GM18861 (cell line): ENCODE measurements at regions not wholly inside any gene's neighbourhood (a gene's known extent, or its start where the extent isn't known, plus 50 kb on each side); places are given as distances from the start of the nearest gene placed in this dataset.

Experiments used
- ATAC-seq: cut with Tn5 transposase; IDR thresholded peaks from one replicate; pipeline ENCODE4 v1.9.1; 2021; ENCODE audit not compliant: unreplicated experiment

DNA sequence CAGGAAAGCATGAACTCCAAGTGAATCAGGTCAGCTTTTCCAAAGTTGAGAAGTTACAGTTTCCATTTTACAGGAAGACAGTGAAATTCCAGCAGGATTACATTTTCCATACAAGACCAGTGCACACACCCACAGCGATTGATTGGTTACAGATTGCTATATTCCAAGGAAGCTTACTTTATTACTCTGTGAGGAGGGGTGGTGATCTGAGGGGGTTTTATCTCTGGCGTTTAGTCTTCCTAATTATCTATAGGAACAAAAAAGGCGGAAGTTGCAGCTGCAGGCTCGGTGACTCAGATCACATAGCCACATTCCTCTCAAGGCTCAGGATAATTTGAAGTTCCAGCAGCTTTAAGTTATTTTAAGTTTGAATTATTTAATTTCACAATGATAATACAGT, 450.4 kb upstream of the NMUR2 start:
- no peak for ATAC-seq

DNA sequence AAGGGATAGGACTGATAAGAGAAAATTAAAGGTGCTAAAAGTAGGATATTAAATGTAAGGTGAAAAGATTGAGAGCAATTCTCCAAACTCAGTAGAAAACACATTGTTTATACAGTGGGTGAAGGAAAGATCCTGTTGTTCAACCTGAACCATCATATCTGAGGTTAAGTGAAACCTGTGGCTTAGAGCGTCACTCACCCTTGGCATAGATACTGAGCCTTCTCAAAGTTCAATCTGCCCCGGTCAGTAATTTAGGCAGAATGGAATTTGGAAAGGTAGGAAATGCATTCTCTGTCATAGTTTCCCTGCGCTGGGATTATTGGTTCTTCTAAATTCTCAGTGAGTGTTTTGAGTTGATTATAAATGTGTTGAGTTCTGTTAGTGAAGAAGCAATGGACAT, 456.2 kb upstream of the NMUR2 start:
- no peak for ATAC-seq

DNA sequence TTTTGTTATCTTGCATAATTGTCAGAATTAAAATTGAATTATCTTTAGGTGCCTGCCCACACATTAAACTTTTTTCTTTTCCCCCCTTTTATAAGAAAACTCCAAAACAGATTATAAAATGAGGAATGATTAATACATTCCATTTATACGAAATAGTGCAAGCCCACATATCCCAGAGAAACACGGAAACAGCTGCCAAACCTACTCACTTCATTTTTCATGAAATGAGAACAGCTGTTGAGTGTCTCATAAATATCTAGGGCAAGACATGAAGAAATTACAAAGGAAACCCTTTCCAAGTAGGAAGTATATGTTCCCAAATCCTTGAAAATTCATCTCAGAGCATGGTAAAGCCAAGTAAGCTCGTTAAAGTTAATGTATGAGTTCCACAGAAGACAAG, 459.4 kb upstream of the NMUR2 start:
- no peak for ATAC-seq

DNA sequence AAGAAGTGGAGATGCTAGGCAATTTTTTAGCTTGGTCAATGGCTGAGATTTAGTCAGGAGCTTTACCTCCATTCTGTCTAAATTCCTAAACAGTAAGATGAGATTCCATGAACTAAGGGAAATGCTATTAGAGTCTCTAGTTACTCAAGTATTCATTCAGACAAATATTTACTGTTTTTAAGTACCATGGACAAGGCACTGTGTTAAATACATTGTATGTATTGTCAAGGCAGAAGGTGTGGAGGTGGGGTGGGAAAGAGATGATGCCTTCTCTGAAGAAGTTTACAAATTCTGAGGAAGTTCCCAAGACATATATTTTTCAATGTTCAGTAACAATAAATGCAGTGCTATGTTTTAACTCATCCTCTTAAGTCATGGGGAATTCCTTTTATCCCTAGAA, 459.9 kb upstream of the NMUR2 start:
- ATAC-seq: no peak

DNA sequence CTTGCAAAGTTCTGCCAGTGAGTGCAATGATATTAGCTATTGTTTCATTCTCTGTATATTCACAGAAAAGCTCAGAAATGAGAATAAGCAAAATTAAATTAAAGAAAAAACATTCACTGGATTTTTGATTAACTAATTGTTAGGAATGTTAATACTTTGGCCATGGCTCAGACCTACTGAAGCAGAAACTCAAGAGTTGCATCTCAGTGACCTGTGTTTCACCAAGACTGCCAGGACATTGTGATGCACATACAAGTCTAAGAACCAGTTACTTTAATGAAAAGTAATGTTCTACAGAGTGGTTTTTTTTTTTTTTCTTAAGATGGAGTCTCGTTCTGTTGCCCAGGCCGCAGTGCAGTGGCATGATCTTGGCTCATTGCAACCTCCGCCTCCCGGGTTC, 464.9 kb upstream of the NMUR2 start:
- no peak for ATAC-seq

DNA sequence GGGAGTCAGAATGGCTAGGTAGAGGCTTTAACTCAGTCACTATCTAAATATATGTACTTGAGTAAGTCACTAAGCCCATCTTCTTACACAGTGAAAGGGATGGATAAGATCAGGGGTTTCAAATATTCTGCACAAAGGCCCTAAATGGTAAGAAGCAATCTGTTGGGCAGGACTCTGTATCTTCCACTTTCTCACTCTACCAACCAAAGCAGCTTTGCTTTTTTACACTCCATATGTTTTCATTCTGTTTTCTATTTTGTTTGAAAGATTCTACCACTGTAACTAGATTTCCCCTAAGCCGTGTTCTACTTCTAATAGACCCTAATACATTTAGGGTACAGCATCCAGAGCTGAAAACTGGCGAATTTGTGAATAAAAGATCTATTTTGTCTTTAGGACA, 477.5 kb upstream of the NMUR2 start:
- ATAC-seq: no peak

DNA sequence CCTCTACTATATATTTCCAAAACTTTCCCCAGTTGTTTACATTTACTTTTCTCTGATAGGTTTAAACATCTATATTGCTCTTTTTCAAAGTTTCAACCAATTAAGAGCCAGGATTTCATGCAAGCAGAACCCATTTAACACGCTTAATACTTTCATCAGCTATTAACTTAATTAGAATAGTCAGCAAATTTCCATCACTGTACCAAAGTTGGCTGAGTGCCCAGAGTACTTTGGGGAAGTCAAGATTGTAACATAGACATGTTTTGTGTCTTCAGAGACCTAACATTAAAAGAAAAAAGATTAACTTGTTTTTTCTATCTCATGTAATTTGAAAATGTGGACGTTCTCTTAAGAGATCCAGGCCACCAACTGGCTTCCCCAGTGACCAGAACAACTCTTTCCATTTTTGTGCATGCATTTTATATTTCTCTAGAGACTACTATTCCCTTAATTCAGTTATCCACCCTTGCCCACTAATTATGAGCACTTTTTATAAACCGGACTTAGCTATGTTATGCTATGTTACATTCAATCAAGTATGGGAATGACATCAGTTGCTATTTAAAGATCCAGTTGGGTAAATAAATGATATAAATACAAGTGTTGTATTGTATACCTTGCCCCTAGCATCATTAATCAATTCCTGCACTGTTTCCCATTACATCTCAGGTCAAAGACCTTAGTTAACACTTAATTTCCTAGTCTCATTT, 478.1 kb upstream of the NMUR2 start:
- no peak for ATAC-seq

DNA sequence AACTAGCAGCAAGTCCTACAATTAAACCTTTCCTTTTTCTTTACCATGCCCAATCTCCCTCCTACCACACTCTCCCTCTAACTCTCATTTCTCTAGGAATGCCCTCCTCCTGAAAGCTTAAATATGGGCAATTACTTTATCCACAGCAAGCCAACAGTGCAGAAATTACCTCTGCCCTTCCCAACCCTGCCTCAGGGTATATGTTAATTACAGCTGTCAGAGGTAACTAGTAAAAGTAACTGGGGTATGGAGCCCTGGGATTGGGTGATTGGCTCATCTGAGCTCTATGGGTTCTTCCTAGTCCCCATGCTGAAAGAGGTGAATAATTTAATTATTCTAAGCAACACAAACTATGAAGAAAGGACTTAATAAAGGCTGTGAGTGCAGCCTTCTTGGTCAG, 478.9 kb upstream of the NMUR2 start:
- ATAC-seq: no peak

DNA sequence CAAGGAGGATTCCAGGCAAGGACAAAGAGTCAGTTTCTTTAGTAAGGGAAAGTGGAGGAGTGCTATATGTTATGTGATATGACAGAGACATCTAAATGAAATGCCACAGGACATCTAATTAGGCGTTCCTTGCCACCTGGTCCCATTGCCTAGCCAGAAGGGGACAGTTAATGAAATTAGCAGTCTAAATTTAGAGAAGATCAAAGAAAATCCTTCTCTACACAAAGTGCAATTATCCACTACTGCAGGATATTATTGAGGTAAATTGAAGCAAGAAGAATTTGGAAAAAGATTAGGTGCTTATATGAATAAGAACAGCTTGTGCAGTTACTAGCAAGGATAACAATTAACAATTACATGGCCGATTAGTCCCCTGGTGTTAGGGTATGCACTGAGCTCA, 495.3 kb upstream of the NMUR2 start:
- ATAC-seq: no peak

DNA sequence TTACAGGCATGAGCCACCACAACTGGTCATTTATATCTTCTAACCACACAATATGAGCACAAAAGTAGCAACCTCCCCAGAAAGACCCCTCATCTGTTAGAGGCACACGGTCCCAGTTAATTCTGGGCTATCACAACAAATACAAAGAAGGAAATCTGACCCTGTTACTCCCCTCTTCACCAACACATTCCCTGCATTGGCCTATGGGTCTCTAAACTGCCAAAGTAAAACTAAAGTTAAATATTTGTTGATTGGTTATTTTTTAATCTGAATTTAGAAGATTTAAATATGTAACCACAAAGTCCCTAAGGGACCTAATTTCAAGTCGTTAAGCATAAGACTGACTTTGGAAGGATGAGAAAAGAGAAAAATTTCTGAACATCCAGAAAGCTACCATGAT, 496.7 kb upstream of the NMUR2 start:
- ATAC-seq: no peak

DNA sequence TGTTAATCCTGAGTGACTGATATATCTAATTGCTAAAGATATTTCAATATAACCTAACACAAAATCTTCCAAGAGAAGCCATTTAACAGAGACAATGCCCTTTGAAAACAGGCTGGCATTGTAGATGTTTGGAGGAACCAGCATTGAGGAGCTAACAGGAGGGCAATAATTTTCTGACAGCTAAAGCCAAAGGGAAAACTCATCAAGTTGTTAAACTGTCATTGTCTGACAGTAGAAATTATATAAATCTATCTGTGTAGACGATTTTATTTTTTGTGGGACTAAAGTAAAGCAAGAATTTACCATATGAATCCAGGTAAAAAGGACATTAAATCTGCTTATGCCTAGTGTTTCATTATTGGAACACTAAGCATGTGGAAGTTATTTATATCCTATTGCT, 500.2 kb upstream of the NMUR2 start:
- no peak for ATAC-seq

DNA sequence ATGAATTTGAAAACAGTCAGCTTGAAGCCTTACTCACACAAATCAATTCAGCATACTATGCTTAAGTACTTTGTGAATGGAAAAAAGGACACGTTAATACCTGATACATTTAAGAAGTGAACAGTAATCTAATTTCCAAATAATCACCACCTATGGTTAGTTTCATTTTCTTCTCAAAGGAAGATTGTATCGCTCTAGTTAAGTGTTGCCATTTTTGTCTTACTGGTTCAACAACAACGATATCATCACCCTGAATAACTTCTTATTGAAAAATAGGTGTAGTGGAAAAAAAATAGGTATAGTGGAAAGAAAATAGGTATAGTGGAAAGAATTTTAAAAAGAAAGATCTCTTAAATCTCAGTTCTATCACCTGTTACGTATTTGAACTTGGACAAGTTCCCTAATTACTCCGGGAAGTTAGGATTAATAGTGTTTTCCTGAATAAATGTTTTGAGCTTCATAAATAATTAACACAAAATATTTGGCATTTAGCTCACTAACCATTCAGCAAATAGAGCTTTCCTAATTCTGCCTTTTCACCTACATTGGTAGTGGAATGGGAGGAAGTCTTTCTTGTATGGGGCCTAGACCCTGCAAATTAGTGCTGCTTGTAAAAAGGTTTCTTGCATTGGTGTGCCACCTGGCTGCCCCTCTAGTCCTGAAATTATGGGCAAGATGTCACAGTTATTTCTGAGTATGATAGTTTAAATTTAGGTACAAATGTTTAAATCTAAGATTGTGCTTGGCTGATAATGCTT, 502.6 kb upstream of the NMUR2 start:
- no peak for ATAC-seq

DNA sequence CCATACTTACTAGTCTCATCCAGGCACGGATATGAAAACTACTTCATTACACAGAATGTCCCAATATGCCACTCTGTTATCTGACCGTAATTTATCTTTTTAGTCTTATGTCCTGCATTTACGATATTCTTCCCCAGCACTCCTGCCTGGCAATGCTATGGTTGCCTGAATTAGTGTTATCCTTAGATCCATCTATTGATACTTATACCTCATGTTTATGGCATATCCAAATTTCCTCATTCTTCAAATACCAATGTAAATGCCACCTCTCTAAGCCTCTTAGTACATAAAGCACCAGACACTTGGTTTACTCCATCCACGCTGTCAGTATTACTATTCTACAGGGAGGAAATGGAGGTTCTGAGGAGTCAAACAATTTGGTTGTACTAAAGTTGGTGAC, 507.8 kb upstream of the NMUR2 start:
- no peak for ATAC-seq

DNA sequence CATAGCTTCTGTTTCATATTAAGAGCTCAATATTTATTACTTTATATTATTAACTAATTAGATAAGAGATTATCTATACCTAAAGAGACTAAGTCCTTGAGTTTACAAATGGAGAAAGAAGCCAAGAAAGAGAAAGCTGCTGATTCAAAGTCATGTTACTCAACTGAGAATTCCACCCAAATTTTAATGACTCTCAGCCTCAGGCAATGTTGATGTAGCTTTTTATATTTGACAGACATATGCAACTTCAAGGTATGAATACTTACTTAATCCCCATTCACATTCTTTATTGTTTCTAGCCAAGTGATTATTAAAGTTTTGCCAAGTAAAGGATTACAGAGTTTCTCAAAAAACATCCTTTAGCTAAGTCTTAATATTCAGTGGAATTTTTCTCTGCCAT, 527.5 kb upstream of the NMUR2 start:
- ATAC-seq: no peak

DNA sequence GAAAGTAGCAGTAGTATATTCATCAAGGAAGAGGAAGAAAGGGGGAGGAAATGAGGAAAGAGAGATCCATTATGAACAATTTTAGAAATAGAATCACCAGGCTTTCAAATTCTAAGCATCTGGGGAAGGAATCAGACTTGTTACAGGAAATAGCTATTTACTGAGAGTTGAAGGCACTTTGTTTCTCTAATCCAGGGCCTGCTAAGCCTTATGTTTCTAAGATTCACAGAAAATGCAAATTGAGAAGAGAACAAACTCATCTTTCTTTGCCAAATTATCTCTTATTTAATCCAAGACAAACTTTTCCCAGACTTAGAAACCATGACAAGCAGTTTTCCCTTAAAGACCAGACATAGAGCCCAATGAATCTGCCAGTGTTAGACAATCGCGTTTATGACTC, 528.0 kb upstream of the NMUR2 start:
- ATAC-seq: no peak

DNA sequence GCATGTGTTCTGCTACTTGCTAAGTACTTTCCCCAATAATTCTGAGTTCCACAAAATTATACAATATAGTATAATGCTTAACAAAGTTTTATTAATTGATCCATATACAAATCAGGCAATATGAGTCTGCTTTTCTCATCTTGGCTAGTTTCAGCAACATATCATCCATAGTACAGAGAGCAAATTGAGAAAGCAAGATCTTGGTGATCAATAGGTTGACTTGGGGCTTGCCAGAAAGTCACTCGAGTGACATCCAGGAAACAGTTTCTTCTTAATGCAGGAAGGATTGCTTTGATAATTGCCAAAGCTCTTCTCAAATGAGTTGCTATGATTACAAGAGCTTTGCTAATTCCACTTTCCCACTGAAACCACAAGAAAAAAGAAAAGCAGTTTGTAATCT, 533.6 kb upstream of the NMUR2 start:
- no peak for ATAC-seq

DNA sequence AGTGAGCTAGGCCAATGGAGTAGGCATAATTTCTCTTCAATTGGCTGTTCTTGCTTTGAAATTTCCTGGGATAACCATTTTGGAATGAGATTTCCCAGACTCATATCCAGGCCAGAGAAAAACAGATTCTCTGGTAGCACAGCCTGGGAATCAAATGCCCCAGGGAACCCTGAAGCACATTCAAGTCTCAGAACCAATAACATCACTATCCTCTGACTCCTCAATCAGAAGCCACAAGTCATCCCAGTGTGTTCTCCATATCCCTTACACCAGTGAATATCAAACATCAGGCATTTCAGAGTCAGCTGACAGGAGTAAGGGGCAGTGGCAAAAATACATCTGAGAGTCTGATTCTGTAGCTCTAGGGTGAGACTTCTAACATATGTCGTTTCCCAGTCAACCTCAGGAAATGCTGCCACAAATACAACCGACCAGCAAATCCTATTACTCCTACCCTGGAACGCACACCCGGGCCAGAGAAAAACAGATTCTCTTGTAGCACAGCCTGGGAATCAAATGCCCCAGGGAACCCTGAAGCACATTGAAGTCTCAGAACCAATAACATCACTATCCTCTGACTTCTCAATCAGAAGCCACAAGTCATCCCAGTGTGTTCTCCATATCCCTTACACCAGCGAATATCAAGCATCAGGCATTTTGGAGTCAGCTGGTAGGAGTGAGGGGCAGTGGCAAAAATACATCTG, 537.7 kb upstream of the NMUR2 start:
- ATAC-seq: no peak

DNA sequence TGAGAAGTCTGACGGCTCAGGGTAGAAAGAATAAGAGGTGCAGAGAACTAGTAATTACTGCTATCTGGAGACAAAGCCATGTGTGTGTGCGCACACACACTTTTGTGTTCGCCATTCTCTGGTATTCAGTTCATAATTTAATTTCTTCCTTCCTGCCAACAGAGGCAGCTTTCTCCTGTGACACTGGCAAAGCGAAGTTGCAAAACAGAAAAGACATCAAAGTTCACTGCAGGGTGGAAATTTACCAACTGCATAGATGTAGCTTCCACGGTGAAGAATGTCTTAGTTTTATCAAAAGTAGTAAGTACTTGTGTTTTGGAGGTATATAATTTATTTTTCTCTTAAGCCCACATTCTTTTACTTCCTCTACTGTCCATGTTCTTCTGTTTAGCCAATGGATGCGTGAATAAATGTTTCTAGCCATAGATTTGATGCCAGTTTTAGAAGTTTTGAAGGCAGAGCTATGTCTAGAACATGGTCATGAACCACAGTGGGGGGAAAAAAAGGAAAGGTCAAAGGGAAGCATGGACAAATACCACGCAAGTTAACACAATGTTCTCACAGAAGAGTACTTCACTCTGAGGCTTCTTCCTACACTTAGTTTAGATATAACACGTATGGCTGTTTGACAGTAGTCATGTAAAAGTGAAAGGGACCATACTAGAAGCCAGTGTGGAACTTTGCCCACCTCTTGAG, 536.5 kb upstream of the GRIA1 start:
- no peak for ATAC-seq

DNA sequence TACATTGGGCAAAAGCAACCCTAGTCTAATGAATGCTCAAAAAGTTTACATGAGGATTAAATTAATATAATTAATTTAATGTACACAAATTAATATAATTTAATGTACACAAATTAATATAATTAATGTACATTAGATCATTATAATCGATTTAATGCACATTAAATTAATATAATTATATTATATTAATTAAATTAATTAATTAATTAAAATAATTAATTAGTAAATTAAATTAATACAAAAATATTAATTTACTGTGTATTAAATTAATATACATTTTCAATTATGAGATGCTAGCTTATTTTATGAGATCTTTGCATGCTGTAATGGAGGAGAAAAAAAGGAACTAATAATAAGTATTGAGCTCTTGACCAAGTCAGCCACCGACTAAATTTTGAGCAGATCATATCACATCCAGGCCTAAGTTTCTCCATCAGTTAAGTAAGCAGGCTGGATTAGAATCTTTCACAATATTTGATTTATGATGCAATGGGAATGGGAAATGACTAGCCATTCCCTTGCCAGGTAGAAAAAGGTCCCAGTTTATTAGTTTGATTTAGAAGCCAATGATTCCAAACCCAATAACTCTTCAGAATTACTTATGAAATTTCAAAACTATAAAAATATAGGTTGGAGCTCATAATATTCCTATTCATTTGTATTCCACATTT, 533.4 kb upstream of the GRIA1 start:
- ATAC-seq: no peak

DNA sequence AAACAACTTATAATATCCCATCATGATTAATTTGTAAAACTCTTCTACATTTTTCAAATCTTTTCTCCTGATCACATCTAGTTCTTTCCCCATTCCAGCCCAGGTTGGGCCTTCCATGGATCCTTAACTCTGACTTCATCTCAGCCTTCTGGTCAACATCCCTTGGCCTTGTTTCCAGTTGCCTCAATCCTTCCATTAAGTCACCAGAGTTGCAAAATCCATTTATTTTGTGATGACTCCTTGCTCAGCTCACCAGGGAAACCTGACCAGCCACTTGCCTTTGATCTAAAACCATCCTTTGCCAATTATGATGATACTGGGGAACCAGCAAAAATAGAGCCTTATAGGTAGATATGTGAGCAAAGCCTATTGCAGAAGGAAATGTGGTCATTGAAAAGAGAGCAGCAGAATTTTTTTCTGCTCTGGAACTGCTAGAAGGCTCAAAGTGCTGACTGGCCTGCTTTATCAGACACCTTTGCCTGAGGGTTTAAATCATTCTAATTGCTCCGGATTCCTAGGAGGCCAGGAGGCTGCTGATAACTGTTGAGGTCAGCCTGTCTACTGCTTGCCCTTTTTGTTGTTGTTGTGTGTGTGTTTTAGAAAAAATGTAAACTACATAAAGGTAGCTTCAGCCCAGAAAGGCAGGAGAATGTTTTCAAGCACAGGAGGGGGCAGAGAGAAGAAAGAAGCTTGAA, 512.2 kb upstream of the GRIA1 start:
- no peak for ATAC-seq

DNA sequence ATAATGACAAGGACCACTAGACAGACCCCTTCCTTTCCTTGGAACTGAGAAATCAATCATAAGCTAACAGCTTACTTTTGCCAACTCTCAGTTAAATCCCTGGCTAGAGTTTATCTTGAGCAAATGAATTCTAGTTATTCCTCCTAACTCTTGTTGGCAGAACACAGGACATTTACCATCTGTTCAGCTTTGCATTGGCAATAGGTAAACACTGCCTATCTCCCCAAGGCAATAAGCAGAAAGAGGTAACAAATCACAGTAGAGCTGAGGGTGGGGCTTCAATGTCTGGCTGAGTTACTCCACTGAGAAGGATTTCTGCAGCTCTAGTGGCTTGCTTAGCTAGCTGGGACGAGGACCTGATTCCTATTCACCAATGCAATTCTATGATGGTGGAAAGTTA, 503.3 kb upstream of the GRIA1 start:
- ATAC-seq: no peak
